ENCODE measurements at regions not wholly inside any gene's neighbourhood (a gene's known extent, or its start where the extent isn't known, plus 50 kb on each side); places are given as distances from the start of the nearest gene placed in this dataset.

DNA sequence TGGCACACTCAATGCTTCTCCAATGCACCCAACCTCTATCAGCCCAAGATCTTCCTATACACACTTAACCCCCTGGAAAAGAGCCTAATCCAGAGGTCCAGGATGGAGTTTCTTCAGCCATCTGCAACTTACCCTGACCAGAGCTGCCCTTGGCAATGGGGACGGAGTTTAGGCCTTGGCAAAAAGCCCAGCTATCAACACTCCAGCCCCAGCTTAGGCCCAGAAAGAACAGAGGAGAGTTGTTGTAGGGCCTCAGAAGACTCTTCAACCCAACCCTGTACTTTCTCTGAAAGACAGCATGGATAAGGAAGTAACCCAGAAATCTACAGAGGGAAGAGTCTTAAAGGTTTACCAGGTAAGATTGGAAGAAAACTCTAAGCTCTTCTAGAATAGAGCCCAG lies 219.3 kb upstream of the PELI2 start:
- TF ChIP-seq, protein P1, sequence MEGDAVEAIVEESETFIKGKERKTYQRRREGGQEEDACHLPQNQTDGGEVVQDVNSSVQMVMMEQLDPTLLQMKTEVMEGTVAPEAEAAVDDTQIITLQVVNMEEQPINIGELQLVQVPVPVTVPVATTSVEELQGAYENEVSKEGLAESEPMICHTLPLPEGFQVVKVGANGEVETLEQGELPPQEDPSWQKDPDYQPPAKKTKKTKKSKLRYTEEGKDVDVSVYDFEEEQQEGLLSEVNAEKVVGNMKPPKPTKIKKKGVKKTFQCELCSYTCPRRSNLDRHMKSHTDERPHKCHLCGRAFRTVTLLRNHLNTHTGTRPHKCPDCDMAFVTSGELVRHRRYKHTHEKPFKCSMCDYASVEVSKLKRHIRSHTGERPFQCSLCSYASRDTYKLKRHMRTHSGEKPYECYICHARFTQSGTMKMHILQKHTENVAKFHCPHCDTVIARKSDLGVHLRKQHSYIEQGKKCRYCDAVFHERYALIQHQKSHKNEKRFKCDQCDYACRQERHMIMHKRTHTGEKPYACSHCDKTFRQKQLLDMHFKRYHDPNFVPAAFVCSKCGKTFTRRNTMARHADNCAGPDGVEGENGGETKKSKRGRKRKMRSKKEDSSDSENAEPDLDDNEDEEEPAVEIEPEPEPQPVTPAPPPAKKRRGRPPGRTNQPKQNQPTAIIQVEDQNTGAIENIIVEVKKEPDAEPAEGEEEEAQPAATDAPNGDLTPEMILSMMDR (IDR thresholded peaks at IDR 0.05): no peak
- TF ChIP-seq POLR2A (IDR thresholded peaks at IDR 0.05): no peak

Measured in thyroid gland (tissue), 4 donors.